Ammon's horn (tissue), 1 donor: ENCODE measurements at regions not wholly inside any gene's neighbourhood (a gene's known extent, or its start where the extent isn't known, plus 50 kb on each side); places are given as distances from the start of the nearest gene placed in this dataset.
A peak's percentile ranks its signal among the peaks of the same experiment; 100 is the strongest.
"Not testable (repeated sequence)": the region's sequence is repeated elsewhere in the genome, so short reads cannot be mapped to it uniquely, and the experiment has no call there.

Experiments used
- DNase-seq: peaks from one replicate; pipeline ENCODE4 v3.0.0-alpha.2; 2016; ENCODE audit warnings: low spot score

DNA sequence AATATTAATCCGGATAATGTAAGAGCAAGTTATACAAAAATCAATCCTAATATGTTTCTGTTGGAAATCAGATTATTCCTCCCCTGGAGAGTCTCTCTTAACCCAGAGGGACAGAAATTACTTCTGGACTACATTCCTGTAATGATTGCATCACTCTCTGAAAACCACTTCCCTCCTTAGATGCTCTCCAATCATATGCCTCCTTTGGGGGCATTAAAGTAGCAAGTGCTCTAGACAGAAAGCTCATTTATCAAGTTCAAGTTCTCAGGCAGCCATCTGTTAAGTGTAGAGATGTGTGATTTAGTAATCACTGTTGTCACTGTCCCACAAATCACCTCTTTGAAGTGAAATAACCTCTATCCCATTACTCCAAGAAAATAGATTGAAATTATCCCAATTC lies 247.1 kb downstream of the SLCO4C1 start:
- no peak for DNase-seq

DNA sequence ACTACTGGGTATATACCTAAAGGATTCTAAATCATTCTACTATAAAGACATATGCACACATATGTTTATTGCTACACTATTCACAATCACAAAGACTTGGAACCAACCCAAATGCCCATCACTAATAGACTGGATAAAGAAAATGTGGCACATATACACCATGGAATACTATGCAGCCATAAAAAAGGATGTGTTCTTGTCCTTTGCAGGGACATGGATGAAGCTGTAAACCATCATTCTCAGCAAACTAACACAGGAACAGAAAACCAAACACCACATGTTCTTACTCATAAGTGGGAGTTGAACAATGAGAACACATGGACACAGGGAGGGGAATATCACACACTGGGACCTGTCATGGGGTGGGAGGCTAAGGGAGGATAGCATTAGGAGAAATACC lies 249.0 kb downstream of the SLCO4C1 start:
- not testable (repeated sequence) for DNase-seq

DNA sequence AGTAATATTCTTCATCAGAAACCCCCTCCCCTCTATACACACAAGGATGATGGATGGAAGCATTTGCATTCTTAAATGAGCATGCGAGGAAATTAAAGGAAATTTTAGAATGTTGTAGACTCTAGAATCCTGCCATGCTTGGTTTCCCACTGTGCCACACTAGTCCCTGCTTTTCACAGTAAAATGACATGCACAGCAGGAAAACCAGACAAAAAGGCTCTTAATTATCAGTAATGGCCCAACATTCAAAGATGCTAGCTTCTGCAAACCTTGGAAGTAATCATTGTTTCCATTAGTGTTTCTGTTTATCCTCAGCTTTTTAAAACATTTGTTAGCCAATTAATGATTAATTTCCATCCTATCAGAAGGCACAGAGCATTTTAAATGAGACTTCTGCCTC lies 255.8 kb downstream of the SLCO4C1 start:
- no peak for DNase-seq

DNA sequence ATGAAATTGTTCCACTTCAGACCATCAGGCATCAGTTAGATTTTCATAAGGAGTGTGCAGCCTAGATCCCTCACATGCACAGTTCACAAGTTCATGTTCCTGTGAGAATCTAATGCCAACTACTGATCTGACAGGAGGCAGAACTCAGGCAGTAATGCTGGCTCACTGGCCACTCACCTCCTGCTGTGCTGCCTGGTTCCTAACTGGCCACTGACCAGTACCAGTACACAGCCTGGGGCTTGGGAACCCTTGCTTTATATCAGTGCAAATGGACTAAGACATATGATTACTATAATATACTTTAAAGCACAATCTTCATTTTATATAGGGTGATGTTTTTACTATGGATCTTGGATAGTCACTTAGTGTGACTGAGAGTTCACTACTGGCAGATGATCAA lies 259.2 kb downstream of the SLCO4C1 start:
- DNase-seq: no peak

DNA sequence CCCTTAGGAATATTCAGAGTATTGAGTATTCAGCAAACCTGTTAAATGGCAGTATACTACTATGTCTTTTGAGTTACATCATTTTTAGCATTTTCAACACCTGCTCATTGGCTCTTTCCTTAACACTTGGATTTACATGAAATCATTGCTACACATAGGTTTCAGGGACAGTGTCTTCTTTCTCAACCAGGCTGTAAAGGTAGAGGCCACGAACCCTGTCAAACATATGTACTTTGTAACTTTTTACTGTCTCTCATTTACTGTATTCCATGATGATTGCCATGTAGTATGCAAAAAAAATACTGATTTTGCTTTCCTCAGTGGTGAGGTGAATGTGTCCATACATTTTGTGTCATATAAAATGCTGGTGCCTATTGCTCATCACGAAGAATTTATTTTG lies 264.4 kb downstream of the SLCO4C1 start:
- DNase-seq: no peak

DNA sequence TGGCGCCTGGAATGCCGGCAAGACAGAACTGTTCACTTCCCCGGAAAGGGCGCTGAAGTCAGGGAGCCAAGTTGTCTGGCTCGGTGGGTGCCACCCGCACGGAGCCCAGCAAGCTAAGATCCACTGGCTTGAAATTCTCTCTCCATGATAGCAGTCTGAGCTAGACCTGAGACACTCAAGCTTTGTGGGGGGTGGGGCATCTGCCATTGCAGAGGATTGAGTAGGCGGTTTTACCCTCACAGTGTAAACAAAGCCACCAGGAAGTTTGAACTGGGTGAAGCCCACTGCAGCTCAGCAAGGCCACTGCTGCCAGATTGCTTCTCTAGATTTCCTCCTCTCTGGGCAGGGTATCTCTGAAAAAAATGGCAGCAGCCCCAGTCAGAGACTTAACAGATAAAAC lies 277.4 kb downstream of the SLCO4C1 start:
- no peak for DNase-seq

DNA sequence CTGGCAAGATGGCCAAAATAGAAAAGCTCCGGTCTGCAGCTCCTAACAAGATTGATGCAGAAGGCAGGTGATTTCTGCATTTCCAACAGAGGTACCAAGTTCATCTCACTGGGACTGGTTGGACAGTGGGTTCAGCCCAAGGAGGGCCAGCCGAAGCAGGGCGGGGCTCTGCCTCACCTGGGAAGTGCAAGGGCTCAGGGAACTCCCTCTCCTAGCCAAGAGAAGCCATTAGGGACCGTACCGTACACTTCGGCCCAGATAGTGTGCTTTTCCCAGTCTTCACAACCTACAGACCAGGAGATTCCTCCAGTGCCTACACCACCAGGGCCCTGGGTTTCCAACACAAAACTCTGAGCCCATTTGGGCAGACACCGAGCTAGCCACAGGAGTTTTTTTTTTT lies 277.8 kb downstream of the SLCO4C1 start:
- no peak for DNase-seq

DNA sequence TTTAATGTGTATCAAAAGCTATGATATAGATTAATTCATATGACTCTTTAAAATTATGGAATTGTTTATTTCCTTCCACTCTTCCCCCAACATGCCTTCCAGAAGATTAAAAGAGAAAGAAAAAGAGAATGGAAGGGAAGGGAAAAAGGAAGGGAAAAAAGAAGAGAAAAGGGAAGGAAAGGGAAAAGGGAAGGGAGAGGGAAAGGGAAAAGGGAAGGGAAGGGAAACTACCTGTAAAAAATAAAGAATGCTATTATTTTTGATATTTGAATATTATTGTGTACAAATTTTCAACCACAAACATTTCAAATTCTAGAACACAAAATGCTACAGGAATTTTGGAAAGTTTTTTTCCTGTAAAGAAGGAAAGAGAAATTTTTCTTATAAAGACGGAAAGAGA lies 281.7 kb downstream of the SLCO4C1 start:
- no peak for DNase-seq

DNA sequence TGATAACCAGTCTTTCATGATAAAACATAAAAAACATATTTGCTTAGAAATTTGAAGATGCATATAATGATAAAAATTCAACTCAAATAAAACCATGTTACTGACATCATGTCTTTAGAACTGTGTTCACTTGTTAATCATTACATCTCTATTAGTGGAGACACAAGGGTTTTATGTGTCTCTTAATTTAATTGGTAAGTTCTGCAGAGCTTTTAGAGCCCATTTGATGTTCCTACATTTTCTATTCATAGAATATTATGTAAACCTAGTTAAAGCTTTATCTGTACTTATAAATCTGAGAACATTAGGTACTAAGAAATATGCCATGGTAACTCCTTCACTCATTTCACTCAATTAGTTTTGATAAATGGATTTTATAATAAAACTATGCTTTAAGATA lies 285.4 kb downstream of the SLCO4C1 start:
- no peak for DNase-seq

DNA sequence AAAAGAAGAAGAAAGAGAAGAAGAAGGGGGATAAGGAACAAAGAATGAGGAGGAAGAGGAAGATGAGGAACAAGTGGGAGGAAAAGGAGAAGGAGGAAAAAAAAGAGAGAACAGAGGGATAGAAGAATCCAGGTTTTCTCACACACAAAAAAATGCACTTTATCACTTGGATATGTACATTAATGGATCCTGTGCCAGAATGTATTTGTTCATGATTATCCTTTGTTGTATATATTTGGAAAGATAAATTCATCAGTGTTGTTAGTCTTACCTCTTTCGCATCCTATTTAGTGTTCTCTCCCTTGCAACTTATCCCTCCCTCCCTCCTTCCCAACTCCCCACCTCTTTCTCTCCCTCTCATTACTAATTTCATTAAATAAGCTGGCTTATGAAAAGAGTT lies 298.8 kb downstream of the SLCO4C1 start:
- DNase-seq: no peak

DNA sequence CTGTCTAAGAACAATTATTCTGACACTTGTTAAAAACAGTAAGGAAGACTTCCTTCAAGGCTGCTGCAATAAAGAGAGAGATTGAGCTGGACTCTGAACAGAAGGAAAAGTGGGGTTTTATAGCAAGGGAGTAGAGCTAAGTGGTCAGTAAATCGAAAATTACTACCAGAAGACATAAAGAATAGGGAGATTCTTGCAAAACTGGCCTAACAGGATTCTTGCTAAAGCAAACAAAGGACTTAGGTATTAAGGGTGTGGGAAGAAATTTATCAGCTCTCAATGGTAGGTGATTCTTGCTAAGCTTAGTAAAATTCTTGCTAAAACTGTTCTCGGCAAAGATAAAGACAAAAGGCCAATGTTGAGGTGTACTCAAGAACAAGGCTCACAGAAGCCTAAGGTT lies 300.5 kb downstream of the SLCO4C1 start:
- DNase-seq: no peak

DNA sequence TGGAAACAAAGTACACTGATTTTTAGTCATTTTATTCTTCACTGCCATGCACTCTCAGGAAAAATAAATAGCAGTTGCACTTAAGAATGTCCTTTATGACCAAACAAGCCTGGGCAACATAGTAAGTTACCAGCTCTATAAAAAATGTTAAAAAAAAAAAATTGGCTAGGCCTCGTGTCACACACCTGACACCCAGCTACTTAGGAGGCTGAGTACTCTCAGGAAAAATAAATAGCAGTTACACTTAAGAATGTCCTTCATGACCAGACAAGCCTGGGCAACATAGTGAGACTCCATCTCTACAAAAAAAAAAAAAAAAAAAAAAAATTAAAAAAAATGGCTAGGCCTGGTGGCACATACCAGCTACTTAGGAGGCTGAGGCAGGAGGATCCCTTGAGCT lies 304.6 kb downstream of the SLCO4C1 start:
- DNase-seq: no peak

DNA sequence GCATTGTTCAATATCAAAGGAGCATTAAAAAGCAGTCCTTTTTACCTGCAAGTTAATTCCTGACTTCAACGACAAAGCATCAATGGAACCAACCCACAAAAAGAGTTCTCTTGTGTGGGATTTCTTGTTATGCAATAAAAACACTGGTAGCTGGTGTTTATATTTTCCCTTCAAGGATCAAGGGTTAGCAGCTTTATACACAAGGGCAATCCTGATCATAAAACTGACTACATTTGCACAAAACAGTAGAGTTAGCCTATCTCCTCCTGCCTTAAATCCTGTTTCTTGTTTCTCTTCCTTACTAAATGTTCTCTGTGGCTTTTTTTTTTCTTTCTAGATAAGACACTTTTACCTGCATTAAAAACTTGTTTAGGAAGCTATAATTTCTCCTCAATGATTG lies 306.4 kb downstream of the SLCO4C1 start:
- DNase-seq: no peak

DNA sequence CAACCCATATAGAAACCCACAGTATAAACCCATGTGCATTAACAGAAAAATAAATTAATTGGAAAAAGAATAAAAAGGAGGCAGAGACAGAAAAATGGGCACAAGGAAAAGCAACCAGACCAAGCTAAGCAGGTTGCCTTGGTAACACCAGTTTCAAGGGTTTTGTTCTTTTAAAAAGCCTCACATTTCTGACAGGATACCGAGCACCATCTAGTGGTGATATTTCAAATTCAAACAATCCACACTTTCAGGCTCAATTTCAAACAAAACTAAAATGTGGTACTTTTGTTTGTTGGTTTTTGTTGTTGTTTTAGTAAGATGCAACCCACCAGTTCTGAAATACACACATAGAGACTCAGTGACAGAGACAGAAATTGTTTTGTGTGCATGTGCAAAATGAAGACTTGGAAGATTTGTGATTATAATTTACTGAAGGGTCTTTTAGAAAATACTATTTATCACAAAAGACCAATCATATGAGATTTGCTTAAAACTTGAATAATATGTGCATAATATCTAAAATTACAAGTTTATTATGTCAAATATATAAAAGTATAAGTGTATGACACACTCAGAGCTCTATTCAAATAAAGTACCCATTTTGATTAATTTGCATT lies 318.2 kb downstream of the SLCO4C1 start:
- peak; percentile 63 for DNase-seq

DNA sequence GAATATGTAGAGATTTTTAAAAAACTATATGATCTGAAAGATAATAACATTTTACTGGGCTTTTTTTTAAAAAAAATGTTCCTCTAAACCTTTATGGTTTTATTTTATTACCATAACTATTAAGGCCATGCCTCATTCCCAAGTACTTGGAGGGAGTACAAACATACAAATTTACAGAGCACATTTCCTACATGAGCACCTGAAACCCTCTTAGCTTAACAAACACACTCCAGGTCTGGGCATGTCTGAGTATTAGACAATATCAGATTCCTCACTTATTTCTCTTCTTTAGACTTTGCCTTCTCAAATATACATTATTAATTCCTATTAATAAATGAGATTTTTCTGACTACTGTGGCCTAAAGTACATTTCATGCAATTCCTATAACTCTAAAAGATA lies 319.2 kb downstream of the SLCO4C1 start:
- no peak for DNase-seq

DNA sequence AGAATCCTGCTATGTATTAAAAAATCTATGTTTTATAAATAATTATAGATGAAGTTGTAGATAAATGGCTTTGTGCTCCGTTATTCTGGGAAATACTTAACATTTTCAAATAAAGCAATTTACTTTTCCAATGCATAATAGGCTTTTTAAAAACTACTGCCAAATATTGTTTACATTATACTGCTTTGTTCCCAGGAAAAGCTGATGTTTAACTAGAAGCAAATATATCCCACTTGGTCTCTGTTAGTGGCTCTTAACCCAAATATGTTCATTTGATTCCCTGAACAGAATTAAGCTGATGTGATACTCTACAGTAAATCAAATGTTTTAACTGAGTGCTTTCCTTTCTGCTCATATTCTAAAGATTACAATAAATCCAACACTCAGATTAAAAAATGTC lies 326.3 kb downstream of the SLCO4C1 start:
- DNase-seq: no peak

DNA sequence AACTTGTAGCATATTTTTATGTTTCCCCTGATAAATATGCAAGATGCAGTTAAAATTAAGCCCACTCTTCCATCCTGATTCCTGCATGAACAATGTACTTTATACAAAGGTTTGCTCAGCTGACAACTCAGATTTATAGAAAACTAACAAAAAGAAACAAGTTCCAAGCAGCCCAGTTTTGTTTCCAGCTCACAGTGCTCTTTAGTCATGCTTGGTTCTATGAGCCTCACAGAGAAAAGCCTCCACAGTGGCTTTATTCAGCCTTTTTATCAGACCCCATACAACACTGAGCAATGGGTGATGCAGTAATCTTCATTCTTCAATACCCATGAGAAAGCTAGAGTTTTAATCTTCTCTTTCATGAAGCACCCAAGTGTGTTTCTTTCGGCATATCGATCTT lies 329.6 kb downstream of the SLCO4C1 start:
- DNase-seq: no peak

DNA sequence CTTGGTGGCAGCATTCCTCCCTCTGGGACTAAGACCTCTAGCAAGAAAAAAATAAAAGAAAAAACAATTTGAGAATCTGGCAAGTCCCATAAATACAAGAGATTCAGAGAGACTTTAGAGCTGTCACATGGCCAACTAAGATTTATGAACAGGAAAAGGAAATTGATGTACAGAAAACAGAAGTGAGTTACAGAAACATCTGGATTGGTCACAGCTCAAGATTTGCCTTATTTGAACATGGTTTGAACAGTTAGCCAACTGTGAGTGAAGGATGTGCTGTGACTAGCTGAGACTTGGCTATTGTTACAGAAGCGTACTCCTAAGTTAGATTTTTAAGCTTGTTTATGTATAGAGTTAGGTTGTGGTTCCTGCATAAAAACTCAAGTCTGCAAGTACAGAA lies 340.2 kb downstream of the SLCO4C1 start:
- DNase-seq: no peak

DNA sequence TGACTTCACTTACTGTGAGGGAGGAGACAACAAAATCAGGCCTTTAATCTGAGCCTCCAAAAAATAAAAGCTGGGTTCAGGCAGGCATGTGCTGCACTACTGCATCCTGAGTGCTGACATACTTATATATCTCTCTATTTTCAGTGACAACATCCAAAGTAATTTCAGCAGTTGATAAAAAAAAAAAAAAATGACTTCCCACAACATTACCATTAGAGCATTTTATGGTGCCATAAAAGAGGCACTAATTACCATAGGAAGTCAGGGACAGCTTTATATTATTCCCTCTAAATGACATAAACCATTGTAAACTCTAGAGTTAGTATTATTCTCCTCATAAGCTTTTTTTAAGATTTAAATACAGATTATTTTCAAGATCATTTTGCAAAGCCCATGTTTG lies 346.1 kb downstream of the SLCO4C1 start:
- DNase-seq: no peak

DNA sequence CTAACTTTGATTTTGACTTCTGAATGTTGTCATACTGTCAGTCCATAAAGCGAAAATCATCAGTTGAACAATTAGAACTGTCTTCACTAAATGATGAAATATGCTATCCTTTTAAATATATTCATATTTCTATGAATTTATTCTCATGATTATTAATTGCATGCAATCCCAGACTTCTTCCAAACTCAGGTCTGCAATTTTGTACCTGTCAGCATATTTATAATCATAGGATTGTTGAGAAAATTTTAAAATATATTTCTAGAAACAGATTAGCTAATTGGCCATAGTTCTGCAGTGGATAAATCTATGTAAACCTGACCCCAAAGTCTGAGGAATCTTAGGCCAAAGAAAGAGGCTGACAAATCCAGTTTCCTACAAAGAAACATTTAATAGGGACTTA lies 347.5 kb downstream of the SLCO4C1 start:
- no peak for DNase-seq

DNA sequence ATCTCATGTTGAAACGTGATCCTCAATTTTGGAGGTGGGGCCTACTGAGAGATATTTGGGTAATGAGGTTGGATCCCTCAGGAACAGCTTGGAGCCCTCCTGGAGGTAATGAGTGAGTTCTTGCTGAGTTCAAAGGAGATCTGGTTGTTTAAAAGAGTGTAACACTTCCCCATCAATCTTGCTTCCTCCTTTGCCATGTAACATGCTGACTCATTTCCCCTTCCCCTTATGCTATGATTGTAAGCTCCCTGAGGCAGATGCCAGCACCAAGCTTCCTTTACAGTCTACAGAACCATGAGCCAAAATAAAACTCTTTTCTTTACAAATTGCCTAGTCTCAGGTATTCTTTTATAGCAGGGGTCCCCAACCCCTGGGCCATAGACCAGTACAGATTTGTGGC lies 352.3 kb downstream of the SLCO4C1 start:
- DNase-seq: no peak

DNA sequence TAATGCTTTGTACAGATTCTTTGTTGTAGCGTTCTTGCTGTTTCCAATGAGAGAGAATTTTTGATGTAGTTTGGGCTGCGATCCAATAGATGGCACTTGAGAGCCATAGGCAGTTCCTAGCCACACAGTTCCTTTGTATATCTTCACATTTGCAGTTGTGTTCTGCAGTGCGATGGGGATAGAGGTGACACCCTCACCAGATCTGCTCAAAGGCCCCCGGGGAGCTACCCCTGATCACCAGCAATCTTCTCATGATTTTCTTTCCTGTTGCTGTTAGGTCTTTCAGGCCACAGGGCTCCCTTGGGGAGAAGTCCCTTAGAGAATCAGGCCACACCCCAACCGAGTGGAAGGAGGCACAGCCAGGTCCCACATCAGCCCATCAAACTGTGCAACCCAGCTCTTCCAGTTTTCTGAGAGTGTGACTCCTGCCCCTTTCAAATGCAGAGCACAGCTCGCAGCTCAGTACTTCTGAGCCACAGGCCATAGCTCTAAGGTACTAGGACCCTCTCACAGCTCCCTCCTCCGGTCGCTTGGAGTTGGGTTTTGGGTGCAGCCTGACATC lies 353.7 kb downstream of the SLCO4C1 start:
- DNase-seq: peak; percentile 65

DNA sequence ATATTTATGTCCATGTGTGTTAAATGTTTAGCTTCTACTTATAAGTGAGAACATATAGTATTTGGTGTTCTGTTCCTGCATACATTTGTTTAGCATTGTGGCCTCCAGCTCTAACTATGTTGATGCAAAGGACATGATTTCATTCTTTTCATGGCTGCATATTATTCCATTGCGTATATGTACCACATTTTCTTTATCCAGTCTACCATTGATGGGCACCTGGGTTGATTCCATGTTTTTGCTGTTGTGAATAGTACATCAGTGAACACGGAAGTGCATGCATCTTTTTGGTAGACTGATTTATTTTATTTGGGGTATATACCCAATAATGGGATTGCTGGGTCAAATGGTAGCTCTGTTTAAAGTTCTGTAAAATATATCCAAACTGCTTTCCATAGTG lies 359.0 kb downstream of the SLCO4C1 start:
- no peak for DNase-seq

DNA sequence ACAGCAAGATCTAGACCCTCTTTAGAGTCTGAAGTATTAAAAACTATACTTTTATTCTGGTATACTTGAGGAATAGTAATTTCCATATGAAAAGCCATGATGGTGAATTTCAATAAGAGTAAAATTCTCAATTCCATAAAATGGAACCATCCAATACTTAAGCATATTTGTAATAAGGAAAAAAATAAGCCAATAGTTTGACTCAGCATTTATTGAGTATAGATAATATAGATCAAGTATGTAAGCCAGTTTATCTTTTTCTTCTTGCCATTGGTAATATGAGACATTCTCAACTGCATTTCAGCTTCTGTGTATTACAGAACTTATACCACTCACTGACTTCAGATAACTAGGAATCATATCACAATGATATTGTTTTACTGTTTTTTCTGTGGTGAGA lies 361.0 kb downstream of the SLCO4C1 start:
- DNase-seq: no peak

DNA sequence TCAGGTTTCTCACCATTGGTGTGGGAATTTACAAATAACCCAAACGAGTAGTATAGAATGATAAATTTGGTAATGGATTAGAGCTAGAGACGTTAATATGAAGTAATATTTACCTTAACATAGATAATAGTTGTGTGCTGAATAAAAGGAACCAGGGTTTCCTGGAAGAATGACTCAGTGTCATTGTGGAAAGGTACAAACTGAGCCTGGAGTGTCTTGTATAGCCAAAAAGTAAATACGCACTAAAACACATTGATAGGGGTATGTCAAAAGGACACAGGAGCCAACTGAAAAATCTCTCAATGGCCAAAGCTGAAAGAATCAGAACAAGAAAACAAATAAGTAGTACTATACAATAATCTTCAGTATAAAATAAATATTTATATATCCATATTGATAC lies 363.5 kb downstream of the SLCO4C1 start:
- DNase-seq: no peak
